ENCODE measurements at regions not wholly inside any gene's neighbourhood (a gene's known extent, or its start where the extent isn't known, plus 50 kb on each side); places are given as distances from the start of the nearest gene placed in this dataset.

GRCh38 chr5:54912021-54912420 is 73.4 kb downstream of the ESM1 start:
- Mint-ChIP-seq H3K4me1 (ENCODE audit: low read depth, unreplicated experiment) (no peaks in the 10 kb centered on the region), H3K27ac (ENCODE audit: unreplicated experiment) (no peak overlapping the region), H3K4me3 (ENCODE audit: low read depth, unreplicated experiment) (no peak overlapping the region), H3K36me3 (ENCODE audit: insufficient read depth, unreplicated experiment) (no peaks in the 10 kb centered on the region), H3K27me3 (ENCODE audit: unreplicated experiment) (peaks cover 98% of the 10 kb centered on the region), H3K9me3 (ENCODE audit: low read depth, unreplicated experiment) (no peaks in the 10 kb centered on the region)
- TF ChIP-seq CTCF (IDR thresholded peaks at IDR 0.05; ENCODE audit: unreplicated experiment): no peak
- intact Hi-C loops (cut with micrococcal nuclease; ENCODE audit: unreplicated experiment): no loop called here
- BruUV-seq (replicated peaks): no TSS peak
- CTCF ChIA-PET: interaction anchor here (0.6 kb wide), 1 partner anchor 1508 kb away, joined by 3 read pairs; no protein-coding TSS in a partner anchor
- DNase-seq: no peak

- intact Hi-C loops (cut with micrococcal nuclease; ENCODE audit: unreplicated experiment): no loop called here
- H3K4me1 Mint-ChIP-seq (ENCODE audit: low read depth, unreplicated experiment): no peaks in the 10 kb centered on the region
- BruUV-seq (replicated peaks): no TSS peak
- TF ChIP-seq CTCF (IDR thresholded peaks at IDR 0.05; ENCODE audit: unreplicated experiment): no peak
- CTCF ChIA-PET: no interaction called here
- no peak overlapping the region for H3K4me3 Mint-ChIP-seq (ENCODE audit: low read depth, unreplicated experiment)
- no peak for DNase-seq
- H3K27me3 Mint-ChIP-seq (ENCODE audit: unreplicated experiment): peaks cover 93% of the 10 kb centered on the region
- no peaks in the 10 kb centered on the region for H3K9me3 Mint-ChIP-seq (ENCODE audit: low read depth, unreplicated experiment)
- H3K36me3 Mint-ChIP-seq (ENCODE audit: insufficient read depth, unreplicated experiment): no peaks in the 10 kb centered on the region
- H3K27ac Mint-ChIP-seq (ENCODE audit: unreplicated experiment): no peak overlapping the region
These were observed 75.2 kb downstream of the ESM1 start for GRCh38 chr5:54909911-54910870.

- no peaks in the 10 kb centered on the region for H3K9me3 Mint-ChIP-seq (ENCODE audit: low read depth, unreplicated experiment)
- CTCF ChIA-PET: interaction anchor here (0.7 to 3.7 kb wide), 2 partner anchors 251 to 397 kb away, joined by 3 to 33 read pairs; partner anchors contain the start of gene GPX8
- no peak for DNase-seq
- H3K27ac Mint-ChIP-seq (ENCODE audit: unreplicated experiment): no peak overlapping the region
- no peak overlapping the region for H3K4me3 Mint-ChIP-seq (ENCODE audit: low read depth, unreplicated experiment)
- BruUV-seq (replicated peaks): no TSS peak
- H3K27me3 Mint-ChIP-seq (ENCODE audit: unreplicated experiment): peaks cover 94% of the 10 kb centered on the region
- intact Hi-C loops (cut with micrococcal nuclease; ENCODE audit: unreplicated experiment): no loop called here
- no peak for TF ChIP-seq CTCF (IDR thresholded peaks at IDR 0.05; ENCODE audit: unreplicated experiment)
- no peaks in the 10 kb centered on the region for H3K36me3 Mint-ChIP-seq (ENCODE audit: insufficient read depth, unreplicated experiment)
- H3K4me1 Mint-ChIP-seq (ENCODE audit: low read depth, unreplicated experiment): no peaks in the 10 kb centered on the region
These were observed 76.4 kb downstream of the ESM1 start for GRCh38 chr5:54908774-54909525.

- Mint-ChIP-seq H3K36me3 (ENCODE audit: insufficient read depth, unreplicated experiment) (no peaks in the 10 kb centered on the region), H3K27me3 (ENCODE audit: unreplicated experiment) (peaks cover 94% of the 10 kb centered on the region), H3K9me3 (ENCODE audit: low read depth, unreplicated experiment) (no peaks in the 10 kb centered on the region), H3K4me1 (ENCODE audit: low read depth, unreplicated experiment) (no peaks in the 10 kb centered on the region), H3K4me3 (ENCODE audit: low read depth, unreplicated experiment) (no peak overlapping the region), H3K27ac (ENCODE audit: unreplicated experiment) (no peak overlapping the region)
- peak; percentile 13 for TF ChIP-seq CTCF (IDR thresholded peaks at IDR 0.05; ENCODE audit: unreplicated experiment)
- BruUV-seq (replicated peaks): no TSS peak
- DNase-seq: peak; percentile 68
- intact Hi-C loops (cut with micrococcal nuclease; ENCODE audit: unreplicated experiment): loop anchor here (1.0 kb wide), 2 partner anchors 240 to 254 kb away; partner anchors contain the start of gene GPX8
- CTCF ChIA-PET: interaction anchor here (0.8 to 3.7 kb wide), 4 partner anchors 38 to 254 kb away, joined by 3 to 33 read pairs (median 5); partner anchors contain the start of gene GPX8
These were observed 79.4 kb downstream of the ESM1 start for GRCh38 chr5:54905942-54906537.
